ENCODE measurements at regions not wholly inside any gene's neighbourhood (a gene's known extent, or its start where the extent isn't known, plus 50 kb on each side); places are given as distances from the start of the nearest gene placed in this dataset.

DNA sequence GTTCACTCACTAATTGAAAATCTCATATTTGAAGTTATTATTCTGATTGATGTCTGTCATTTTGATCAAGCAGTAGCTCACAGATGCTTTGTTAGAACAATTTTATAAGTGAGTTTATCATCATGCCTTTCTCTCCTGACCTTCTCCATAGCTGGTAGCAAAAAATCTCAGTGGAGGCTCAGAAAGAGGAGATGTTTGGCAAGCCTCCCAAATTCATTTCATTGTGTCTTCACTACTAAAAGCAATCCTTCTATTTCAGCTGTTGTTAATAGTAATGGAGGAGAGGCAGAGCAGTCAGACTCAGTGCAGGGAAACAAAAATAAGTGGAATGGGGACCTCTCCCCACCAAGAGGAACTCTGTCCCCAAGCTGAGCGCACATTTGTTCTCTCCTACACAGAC lies 2127.8 kb upstream of the CELF4 start:
- TF ChIP-seq POLR2A (IDR thresholded peaks at IDR 0.05; ENCODE audit: extremely low read depth, insufficient read length) (no peak), CTCF (IDR thresholded peaks at IDR 0.05; ENCODE audit: low read depth, low read length) (no peak)
